ENCODE measurements at regions not wholly inside any gene's neighbourhood (a gene's known extent, or its start where the extent isn't known, plus 50 kb on each side); places are given as distances from the start of the nearest gene placed in this dataset.

- DNase-seq: no peak
These were observed 151.8 kb downstream of the TBX5 start for GRCh38 chr12:114253976-114254778.

- DNase-seq: no peak
These were observed 157.4 kb downstream of the TBX5 start for GRCh38 chr12:114248527-114248926.

GRCh38 chr12:114245555-114245954 lies 160.4 kb downstream of the TBX5 start:
- DNase-seq: no peak

- no peak for DNase-seq
These were observed 163.9 kb downstream of the TBX5 start for GRCh38 chr12:114241973-114242434.

GRCh38 chr12:114240288-114240687 lies 165.7 kb downstream of the TBX5 start:
- DNase-seq: no peak

- DNase-seq: no peak
These were observed 167.1 kb downstream of the TBX5 start for GRCh38 chr12:114238808-114239207.

- DNase-seq: no peak
These were observed 168.7 kb downstream of the TBX5 start for GRCh38 chr12:114237230-114237629.

GRCh38 chr12:114232187-114232586 lies 173.8 kb downstream of the TBX5 start:
- no peak for DNase-seq

GRCh38 chr12:114229150-114229549 lies 176.8 kb downstream of the TBX5 start:
- DNase-seq: no peak

GRCh38 chr12:114226241-114226928 lies 179.6 kb downstream of the TBX5 start:
- no peak for DNase-seq

- no peak for DNase-seq
These were observed 183.8 kb downstream of the TBX5 start for GRCh38 chr12:114221957-114222630.

- DNase-seq: no peak
These were observed 184.7 kb downstream of the TBX5 start for GRCh38 chr12:114221136-114221833.

GRCh38 chr12:114220311-114220710 lies 185.6 kb downstream of the TBX5 start:
- no peak for DNase-seq

GRCh38 chr12:114218136-114218535 lies 187.8 kb downstream of the TBX5 start:
- DNase-seq: no peak

GRCh38 chr12:114215746-114216145 lies 190.2 kb downstream of the TBX5 start:
- no peak for DNase-seq

- peak; percentile 28 for DNase-seq
These were observed 192.8 kb downstream of the TBX5 start for GRCh38 chr12:114213055-114213581.

- no peak for DNase-seq
These were observed 196.1 kb downstream of the TBX5 start for GRCh38 chr12:114209861-114210260.

- no peak for DNase-seq
These were observed 199.4 kb downstream of the TBX5 start for GRCh38 chr12:114206525-114206924.

- DNase-seq: no peak
These were observed 204.2 kb downstream of the TBX5 start for GRCh38 chr12:114201794-114202193.

GRCh38 chr12:114194956-114195355 lies 211.0 kb downstream of the TBX5 start:
- DNase-seq: no peak

GRCh38 chr12:114194066-114194465 lies 211.9 kb downstream of the TBX5 start:
- no peak for DNase-seq

- DNase-seq: no peak
These were observed 212.5 kb downstream of the TBX5 start for GRCh38 chr12:114193474-114193873.

GRCh38 chr12:114192549-114192948 lies 213.4 kb downstream of the TBX5 start:
- DNase-seq: no peak

Measured in SHP77 treated with DMSO at 0.1 percent for 48 hours (cell line).